Body of pancreas (tissue), 4 donors: ENCODE measurements at regions not wholly inside any gene's neighbourhood (a gene's known extent, or its start where the extent isn't known, plus 50 kb on each side); places are given as distances from the start of the nearest gene placed in this dataset.
"Not testable (repeated sequence)": the region's sequence is repeated elsewhere in the genome, so short reads cannot be mapped to it uniquely, and the experiment has no call there.

Experiments
- ATAC-seq: fragments of 150-250 bp; one replicate; pipeline ENCODE4 v1.9.1; 2016
- DNase-seq, 4 donors: peaks; one replicate each; pipeline ENCODE4 v3.0.0-alpha.2; 2019
- H3K27ac ChIP-seq, 4 donors: fragments of 200-600 bp; sonication (generic); 1 replicate in 3 of 4; 2 replicates in 1 of 4; pipeline versions ENCODE4 v1.5.1 to v1.6.1; 2016 to 2019; ENCODE audit warnings: mild to moderate bottlenecking in 1 of 4, mixed read lengths in 1 of 4, moderate library complexity in 1 of 4
- H3K27me3 ChIP-seq, 2 donors: fragments of 200-600 bp; sonication (generic); one replicate each; pipeline ENCODE4 v1.6.0; 2016; ENCODE audit warnings: mild to moderate bottlenecking in 1 of 2
- H3K36me3 ChIP-seq, 2 donors: fragments of 200-600 bp; sonication (generic); replicated peaks in 1 of 2; 2 replicates each; pipeline ENCODE4 v1.5.1; 2016; ENCODE audit warnings: low read depth in 2 of 2; ENCODE audit not compliant: insufficient read depth in 1 of 2
- H3K4me1 ChIP-seq: fragments of 200-600 bp; sonication (generic); one replicate; pipeline ENCODE4 v1.6.0; 2016
- H3K4me3 ChIP-seq, 2 donors: fragments of 200-600 bp; sonication (generic); 1 replicate in 1 of 2; 2 replicates in 1 of 2; pipeline ENCODE4 v1.5.1; 2016 to 2019
- H3K9me3 ChIP-seq, 3 donors: fragments of 200-600 bp; sonication (generic); 1 replicate in 2 of 3; 2 replicates in 1 of 3; pipeline ENCODE4 v1.5.1; 2016
- CTCF ChIP-seq, 7 experiments: fragments of 450-650 bp in 4 of 7; fragments of 200-600 bp in 3 of 7; sonication (generic) in 3 of 7; IDR thresholded peaks; one replicate each; pipeline ENCODE4 v1.5.1; 2016 to 2019; ENCODE audit warnings: antibody characterized with exemption in 7 of 7
- POLR2A ChIP-seq, 3 donors: fragments of 450-650 bp; IDR thresholded peaks; one replicate each; pipeline ENCODE4 v1.6.1; 2016; ENCODE audit warnings: antibody characterized with exemption in 3 of 3, mild to moderate bottlenecking in 2 of 3
- WGBS, 2 donors: methylation state at CpG; one replicate each; pipeline ENCODE4 v1.1.5; 2017; 5-methylcytosine and 5-hydroxymethylcytosine counted together
- intact Hi-C: fragments of 100-400 bp; cut with DNase I; formaldehyde crosslinking; loops from one replicate; pipeline ENCODE4 v1.15.1; 2023

GRCh38 chr5:40107786-40108185, 571.9 kb upstream of the PTGER4 start:
- peaks cover 17% of the 10 kb centered on the region for H3K4me1 ChIP-seq
- H3K36me3 ChIP-seq, H3K27me3 ChIP-seq, H3K4me3 ChIP-seq, ATAC-seq, DNase-seq, H3K27ac ChIP-seq, intact Hi-C loops, H3K9me3 ChIP-seq: not testable (repeated sequence)
- WGBS, 2 donors = 10 to 22% methylated on average over 4 of the region's 4 CpGs

- no peak overlapping the region for H3K4me3 ChIP-seq
- no peak overlapping the region for H3K27ac ChIP-seq
- intact Hi-C loops = no loop called here
- no peaks in the 10 kb centered on the region for H3K27me3 ChIP-seq
- TF ChIP-seq CTCF (IDR thresholded peaks at IDR 0.05) (no peak), POLR2A (IDR thresholded peaks at IDR 0.05) (no peak)
- H3K36me3 ChIP-seq = no peaks in the 10 kb centered on the region
- DNase-seq (no peak), ATAC-seq (no peak)
- whole genome bisulfite sequencing, 2 donors = 88 to 94% methylated on average over 2 of the region's 2 CpGs
- H3K9me3 ChIP-seq = no peaks in the 10 kb centered on the region
- peaks cover 17% of the 10 kb centered on the region for H3K4me1 ChIP-seq
Observed at GRCh38 chr5:40106847-40107246, 572.9 kb upstream of the PTGER4 start.

GRCh38 chr5:40098313-40098712, 581.4 kb upstream of the PTGER4 start:
- H3K9me3 ChIP-seq = no peaks in the 10 kb centered on the region
- intact Hi-C loops = no loop called here
- TF ChIP-seq CTCF (IDR thresholded peaks at IDR 0.05) (no peak), POLR2A (IDR thresholded peaks at IDR 0.05) (no peak)
- ATAC-seq (no peak), DNase-seq (no peak)
- no peak overlapping the region for H3K4me3 ChIP-seq
- no peaks in the 10 kb centered on the region for H3K4me1 ChIP-seq
- no peaks in the 10 kb centered on the region for H3K27me3 ChIP-seq
- no peak overlapping the region for H3K27ac ChIP-seq
- H3K36me3 ChIP-seq = no peaks in the 10 kb centered on the region

- ATAC-seq = no peak
- Histone ChIP-seq H3K27me3 (no peaks in the 10 kb centered on the region), H3K27ac (no peak overlapping the region), H3K4me3 (no peak overlapping the region), H3K4me1 (no peaks in the 10 kb centered on the region), H3K9me3 (peaks cover 0 to 4% (median 0%) of the 10 kb centered on the region in 3 donors), H3K36me3 (no peaks in the 10 kb centered on the region)
- WGBS, 2 donors = 75 to 81% methylated on average over 2 of the region's 2 CpGs
- intact Hi-C loops = no loop called here
- no peak for DNase-seq
- TF ChIP-seq POLR2A (IDR thresholded peaks at IDR 0.05) (no peak), CTCF (IDR thresholded peaks at IDR 0.05) (no peak)
Observed at GRCh38 chr5:40093550-40093949, 586.2 kb upstream of the PTGER4 start.

- no peaks in the 10 kb centered on the region for H3K36me3 ChIP-seq
- ATAC-seq (no peak), DNase-seq (no peak)
- H3K27me3 ChIP-seq = no peaks in the 10 kb centered on the region
- peaks cover 0 to 4% (median 0%) of the 10 kb centered on the region in 3 donors for H3K9me3 ChIP-seq
- intact Hi-C loops = no loop called here
- H3K27ac ChIP-seq = no peak overlapping the region
- H3K4me1 ChIP-seq = no peaks in the 10 kb centered on the region
- no peak overlapping the region for H3K4me3 ChIP-seq
- TF ChIP-seq CTCF (IDR thresholded peaks at IDR 0.05) (no peak), POLR2A (IDR thresholded peaks at IDR 0.05) (no peak)
Observed at GRCh38 chr5:40089269-40089668, 590.4 kb upstream of the PTGER4 start.
